Esophagus muscularis mucosa (tissue), 4 donors: ENCODE measurements at regions not wholly inside any gene's neighbourhood (a gene's known extent, or its start where the extent isn't known, plus 50 kb on each side); places are given as distances from the start of the nearest gene placed in this dataset.

Experiments used
- EP300 ChIP-seq: sonication (generic); formaldehyde crosslinking; IDR thresholded peaks from one replicate; pipeline ENCODE4 v1.6.1; 2017; ENCODE audit warnings: antibody characterized with exemption
- POLR2AphosphoS5 ChIP-seq, 2 donors: sonication (generic); formaldehyde crosslinking; IDR thresholded peaks; one replicate each; pipeline ENCODE4 v1.6.1; 2017; ENCODE audit warnings: antibody characterized with exemption in 2 of 2
- TF ChIP-seq, protein P1 (sequence below), 3 experiments: fragments of 200-600 bp in 2 of 3; fragments of 450-650 bp in 1 of 3; sonication (generic) in 2 of 3; IDR thresholded peaks; one replicate each; pipeline ENCODE4 v1.5.1; 2017 to 2019; ENCODE audit warnings: antibody characterized with exemption in 3 of 3, mild to moderate bottlenecking in 2 of 3, moderate library complexity in 1 of 3

DNA sequence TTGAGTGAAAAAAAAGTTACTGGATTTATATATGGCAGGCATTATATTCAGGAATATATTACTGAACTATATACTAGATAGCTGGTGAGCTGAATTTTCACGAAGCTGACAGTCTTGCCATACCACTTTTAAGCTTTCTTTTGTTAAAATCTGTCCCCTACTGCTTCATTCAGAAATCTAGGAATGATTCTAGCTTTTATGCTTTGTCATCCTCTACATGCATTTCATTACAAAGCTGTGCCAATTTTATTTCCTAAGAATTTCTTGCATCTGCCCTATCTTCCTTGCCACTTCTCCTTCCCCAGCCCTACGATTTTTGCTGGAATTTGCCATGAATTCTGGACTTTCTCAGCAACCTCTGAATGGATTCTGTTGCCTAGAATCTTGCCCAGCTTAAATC, 158.5 kb upstream of the ADGRB3 start:
- TF ChIP-seq, protein P1, sequence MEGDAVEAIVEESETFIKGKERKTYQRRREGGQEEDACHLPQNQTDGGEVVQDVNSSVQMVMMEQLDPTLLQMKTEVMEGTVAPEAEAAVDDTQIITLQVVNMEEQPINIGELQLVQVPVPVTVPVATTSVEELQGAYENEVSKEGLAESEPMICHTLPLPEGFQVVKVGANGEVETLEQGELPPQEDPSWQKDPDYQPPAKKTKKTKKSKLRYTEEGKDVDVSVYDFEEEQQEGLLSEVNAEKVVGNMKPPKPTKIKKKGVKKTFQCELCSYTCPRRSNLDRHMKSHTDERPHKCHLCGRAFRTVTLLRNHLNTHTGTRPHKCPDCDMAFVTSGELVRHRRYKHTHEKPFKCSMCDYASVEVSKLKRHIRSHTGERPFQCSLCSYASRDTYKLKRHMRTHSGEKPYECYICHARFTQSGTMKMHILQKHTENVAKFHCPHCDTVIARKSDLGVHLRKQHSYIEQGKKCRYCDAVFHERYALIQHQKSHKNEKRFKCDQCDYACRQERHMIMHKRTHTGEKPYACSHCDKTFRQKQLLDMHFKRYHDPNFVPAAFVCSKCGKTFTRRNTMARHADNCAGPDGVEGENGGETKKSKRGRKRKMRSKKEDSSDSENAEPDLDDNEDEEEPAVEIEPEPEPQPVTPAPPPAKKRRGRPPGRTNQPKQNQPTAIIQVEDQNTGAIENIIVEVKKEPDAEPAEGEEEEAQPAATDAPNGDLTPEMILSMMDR (IDR thresholded peaks at IDR 0.05): no peak
- TF ChIP-seq POLR2AphosphoS5 (IDR thresholded peaks at IDR 0.05) (no peak), EP300 (no peak)
